ENCODE measurements at regions not wholly inside any gene's neighbourhood (a gene's known extent, or its start where the extent isn't known, plus 50 kb on each side); places are given as distances from the start of the nearest gene placed in this dataset.

DNA sequence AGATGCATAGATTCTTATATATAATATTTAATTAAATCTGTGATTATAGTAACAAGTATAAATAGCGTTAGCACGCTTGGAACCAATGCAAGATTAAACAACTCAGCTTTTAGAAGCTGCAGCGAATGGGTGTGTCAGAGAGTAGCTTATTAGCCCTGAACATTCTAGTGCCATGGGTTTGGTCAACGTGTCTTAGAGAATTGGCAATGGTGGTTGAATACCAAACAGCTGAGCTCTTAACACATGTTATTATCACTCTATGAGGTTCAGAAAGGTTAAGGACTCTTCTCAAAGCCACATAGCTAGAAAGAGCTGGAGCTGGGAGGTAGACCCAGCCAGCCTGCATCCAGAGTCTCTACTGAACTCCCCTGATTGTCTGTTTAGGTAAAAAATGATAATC is 284.2 kb upstream of the CHD6 start:
- POLR2A ChIA-PET = no interaction called here
- H3K36me3 ChIP-seq (replicated peaks in 1 of 2; ENCODE audit: control insufficient read depth in 1 of 2, insufficient read depth in 2 of 2, low read length in 2 of 2) = no peaks in the 10 kb centered on the region
- no TSS peak for BruUV-seq (replicated peaks)
- no peaks in the 10 kb centered on the region for H3K79me2 ChIP-seq (ENCODE audit: insufficient read depth, low read length)
- no peaks in the 10 kb centered on the region for H3K4me1 ChIP-seq (ENCODE audit: insufficient read depth, low read length)
- no peak for TF ChIP-seq ZNF552 (CRISPR knock-in tag; IDR thresholded peaks at IDR 0.05; ENCODE audit: borderline replicate concordance)
- TF ChIP-seq GTF2F1 (IDR thresholded peaks at IDR 0.05; ENCODE audit: low read length) = no peak
- TF ChIP-seq ZNF558 (CRISPR knock-in tag; IDR thresholded peaks at IDR 0.05; ENCODE audit: borderline replicate concordance) = no peak
- TF ChIP-seq, protein P1, sequence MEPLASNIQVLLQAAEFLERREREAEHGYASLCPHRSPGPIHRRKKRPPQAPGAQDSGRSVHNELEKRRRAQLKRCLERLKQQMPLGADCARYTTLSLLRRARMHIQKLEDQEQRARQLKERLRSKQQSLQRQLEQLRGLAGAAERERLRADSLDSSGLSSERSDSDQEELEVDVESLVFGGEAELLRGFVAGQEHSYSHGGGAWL (CRISPR knock-in tag; IDR thresholded peaks at IDR 0.05) = no peak
- TF ChIP-seq, protein P2, sequence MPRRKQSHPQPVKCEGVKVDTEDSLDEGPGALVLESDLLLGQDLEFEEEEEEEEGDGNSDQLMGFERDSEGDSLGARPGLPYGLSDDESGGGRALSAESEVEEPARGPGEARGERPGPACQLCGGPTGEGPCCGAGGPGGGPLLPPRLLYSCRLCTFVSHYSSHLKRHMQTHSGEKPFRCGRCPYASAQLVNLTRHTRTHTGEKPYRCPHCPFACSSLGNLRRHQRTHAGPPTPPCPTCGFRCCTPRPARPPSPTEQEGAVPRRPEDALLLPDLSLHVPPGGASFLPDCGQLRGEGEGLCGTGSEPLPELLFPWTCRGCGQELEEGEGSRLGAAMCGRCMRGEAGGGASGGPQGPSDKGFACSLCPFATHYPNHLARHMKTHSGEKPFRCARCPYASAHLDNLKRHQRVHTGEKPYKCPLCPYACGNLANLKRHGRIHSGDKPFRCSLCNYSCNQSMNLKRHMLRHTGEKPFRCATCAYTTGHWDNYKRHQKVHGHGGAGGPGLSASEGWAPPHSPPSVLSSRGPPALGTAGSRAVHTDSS (CRISPR knock-in tag; conservative IDR thresholded peaks at IDR 0.05) = no peak
- TF ChIP-seq MIER3 (CRISPR knock-in tag; IDR thresholded peaks at IDR 0.05; ENCODE audit: borderline replicate concordance) = no peak
- TF ChIP-seq FOXK2 (IDR thresholded peaks at IDR 0.05) = no peak
- no peak for TF ChIP-seq ATM (IDR thresholded peaks at IDR 0.05; ENCODE audit: borderline replicate concordance)
- H3K27ac ChIP-seq (ENCODE audit: extremely low read length, insufficient read depth, low read length) = no peak overlapping the region
- WGBS (ENCODE audit: low lambda C conversion rate) = 1% methylated on average over 4 of the region's 4 CpGs
- no peak for ATAC-seq
- H2AFZ ChIP-seq (ENCODE audit: low read length) = no peak overlapping the region
- no peak for DNase-seq (ENCODE audit: low spot score)
- no peak overlapping the region for H3K4me2 ChIP-seq (ENCODE audit: low read depth, low read length)
- H4K20me1 ChIP-seq (ENCODE audit: insufficient read depth, low read length) = no peaks in the 10 kb centered on the region
- FAIRE-seq = no peak
- intact Hi-C loops (cut with micrococcal nuclease; ENCODE audit: unreplicated experiment) (no loop called here), in situ Hi-C loops (cut with HindIII; ENCODE audit: extremely low pct_ligation_motif_present, low pct_unique_long_range_greater_than_20kb) (no loop called here)
- H3K27me3 ChIP-seq (ENCODE audit: control insufficient read depth in 1 of 2, insufficient read depth in 2 of 2, low read length in 2 of 2) = 0 out of 5 replicates have a peak, but pooled peaks cover 0 to 2% of the 10 kb centered on the region in 2 experiments
- H3K4me3 ChIP-seq (replicated peaks in 1 of 3; ENCODE audit: insufficient read depth in 1 of 3, low read depth in 2 of 3, low read length in 3 of 3) = no peak overlapping the region
- no peaks in the 10 kb centered on the region for H3K9me3 ChIP-seq (ENCODE audit: low read length)
- H3K9ac ChIP-seq (ENCODE audit: insufficient read depth, low read depth, low read length) = no peak overlapping the region
- CTCF ChIA-PET (ENCODE audit: low intra/inter-chr PET ratio, low total read pairs) = no interaction called here

- Histone ChIP-seq H3K27me3 (ENCODE audit: control insufficient read depth in 1 of 2, insufficient read depth in 2 of 2, low read length in 2 of 2) (0 out of 5 replicates have a peak, but pooled peaks cover 0 to 2% of the 10 kb centered on the region in 2 experiments), H3K27ac (ENCODE audit: extremely low read length, insufficient read depth, low read length) (no peak overlapping the region), H3K9me3 (ENCODE audit: low read length) (no peaks in the 10 kb centered on the region), H2AFZ (ENCODE audit: low read length) (no peak overlapping the region), H3K79me2 (ENCODE audit: insufficient read depth, low read length) (no peaks in the 10 kb centered on the region), H3K4me3 (replicated peaks in 1 of 3; ENCODE audit: insufficient read depth in 1 of 3, low read depth in 2 of 3, low read length in 3 of 3) (no peak overlapping the region), H3K9ac (ENCODE audit: insufficient read depth, low read depth, low read length) (no peak overlapping the region), H3K36me3 (replicated peaks in 1 of 2; ENCODE audit: control insufficient read depth in 1 of 2, insufficient read depth in 2 of 2, low read length in 2 of 2) (no peaks in the 10 kb centered on the region), H4K20me1 (ENCODE audit: insufficient read depth, low read length) (no peaks in the 10 kb centered on the region), H3K4me2 (ENCODE audit: low read depth, low read length) (no peak overlapping the region), H3K4me1 (ENCODE audit: insufficient read depth, low read length) (no peaks in the 10 kb centered on the region)
- in situ Hi-C loops (cut with HindIII; ENCODE audit: extremely low pct_ligation_motif_present, low pct_unique_long_range_greater_than_20kb) = no loop called here
- ChIA-PET CTCF (ENCODE audit: low intra/inter-chr PET ratio, low total read pairs) (no interaction called here), POLR2A (no interaction called here)
- no peak for DNase-seq (ENCODE audit: low spot score)
- no TSS peak for BruUV-seq (replicated peaks)
- ATAC-seq = no peak
- WGBS (ENCODE audit: low lambda C conversion rate) = 2% methylated on average over 4 of the region's 4 CpGs
- no peak for FAIRE-seq
- intact Hi-C loops (cut with micrococcal nuclease; ENCODE audit: unreplicated experiment) = no loop called here
- TF ChIP-seq ZNF382 (CRISPR knock-in tag; IDR thresholded peaks at IDR 0.05; ENCODE audit: borderline replicate concordance) (no peak), ETV5 (CRISPR knock-in tag; IDR thresholded peaks at IDR 0.05; ENCODE audit: borderline replicate concordance) (no peak), SMYD3 (CRISPR knock-in tag; IDR thresholded peaks at IDR 0.05) (no peak), ZFP91 (CRISPR knock-in tag; IDR thresholded peaks at IDR 0.05; ENCODE audit: borderline replicate concordance) (no peak), ZNF121 (CRISPR knock-in tag; IDR thresholded peaks at IDR 0.05) (no peak), ATAD3A (CRISPR knock-in tag; IDR thresholded peaks at IDR 0.05) (no peak)
- TF ChIP-seq, protein P3, sequence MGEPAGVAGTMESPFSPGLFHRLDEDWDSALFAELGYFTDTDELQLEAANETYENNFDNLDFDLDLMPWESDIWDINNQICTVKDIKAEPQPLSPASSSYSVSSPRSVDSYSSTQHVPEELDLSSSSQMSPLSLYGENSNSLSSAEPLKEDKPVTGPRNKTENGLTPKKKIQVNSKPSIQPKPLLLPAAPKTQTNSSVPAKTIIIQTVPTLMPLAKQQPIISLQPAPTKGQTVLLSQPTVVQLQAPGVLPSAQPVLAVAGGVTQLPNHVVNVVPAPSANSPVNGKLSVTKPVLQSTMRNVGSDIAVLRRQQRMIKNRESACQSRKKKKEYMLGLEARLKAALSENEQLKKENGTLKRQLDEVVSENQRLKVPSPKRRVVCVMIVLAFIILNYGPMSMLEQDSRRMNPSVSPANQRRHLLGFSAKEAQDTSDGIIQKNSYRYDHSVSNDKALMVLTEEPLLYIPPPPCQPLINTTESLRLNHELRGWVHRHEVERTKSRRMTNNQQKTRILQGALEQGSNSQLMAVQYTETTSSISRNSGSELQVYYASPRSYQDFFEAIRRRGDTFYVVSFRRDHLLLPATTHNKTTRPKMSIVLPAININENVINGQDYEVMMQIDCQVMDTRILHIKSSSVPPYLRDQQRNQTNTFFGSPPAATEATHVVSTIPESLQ (CRISPR knock-in tag; conservative IDR thresholded peaks at IDR 0.05) = no peak
Observed at GRCh38 chr20:41900201-41900691, 282.1 kb upstream of the CHD6 start.
